Gastroesophageal sphincter (tissue), 3 donors: ENCODE measurements at regions not wholly inside any gene's neighbourhood (a gene's known extent, or its start where the extent isn't known, plus 50 kb on each side); places are given as distances from the start of the nearest gene placed in this dataset.
"Not testable (repeated sequence)": the region's sequence is repeated elsewhere in the genome, so short reads cannot be mapped to it uniquely, and the experiment has no call there.

Experiments used
- EP300 ChIP-seq: sonication (generic); formaldehyde crosslinking; IDR thresholded peaks from one replicate; pipeline ENCODE4 v1.6.1; 2017; ENCODE audit warnings: antibody characterized with exemption, mild to moderate bottlenecking
- POLR2A ChIP-seq, 2 donors: fragments of 450-650 bp; IDR thresholded peaks; one replicate each; pipeline ENCODE4 v1.6.1; 2017; ENCODE audit warnings: antibody characterized with exemption in 2 of 2, mild to moderate bottlenecking in 2 of 2, moderate library complexity in 1 of 2
- POLR2AphosphoS5 ChIP-seq: sonication (generic); formaldehyde crosslinking; IDR thresholded peaks from one replicate; pipeline ENCODE4 v1.6.1; 2017; ENCODE audit warnings: antibody characterized with exemption
- TF ChIP-seq, protein P1 (sequence below), 4 experiments: fragments of 200-600 bp in 2 of 4; fragments of 450-650 bp in 2 of 4; sonication (generic) in 1 of 4; IDR thresholded peaks; one replicate each; pipeline ENCODE4 v1.5.1; 2017 to 2019; ENCODE audit warnings: antibody characterized with exemption in 4 of 4, mild to moderate bottlenecking in 2 of 4, moderate library complexity in 2 of 4

DNA sequence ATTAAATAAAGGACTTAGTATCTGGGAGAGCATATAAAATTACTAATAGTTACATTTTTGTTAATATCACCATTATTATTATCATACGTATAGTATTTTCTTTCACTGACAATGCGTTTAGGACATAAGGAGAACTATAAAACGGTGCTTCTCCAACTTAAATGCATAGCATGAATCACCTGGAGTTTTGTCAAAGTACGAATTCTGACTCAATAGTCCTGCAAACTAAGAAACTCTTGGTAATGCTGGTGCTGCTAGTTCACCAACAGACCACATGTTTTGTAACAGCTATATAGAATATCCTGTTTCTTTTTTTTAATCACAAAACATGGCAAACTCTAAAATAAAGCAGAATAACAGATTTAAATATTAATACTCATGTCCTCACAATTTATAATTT, 116.1 kb upstream of the ZNF717 start:
- TF ChIP-seq, protein P1, sequence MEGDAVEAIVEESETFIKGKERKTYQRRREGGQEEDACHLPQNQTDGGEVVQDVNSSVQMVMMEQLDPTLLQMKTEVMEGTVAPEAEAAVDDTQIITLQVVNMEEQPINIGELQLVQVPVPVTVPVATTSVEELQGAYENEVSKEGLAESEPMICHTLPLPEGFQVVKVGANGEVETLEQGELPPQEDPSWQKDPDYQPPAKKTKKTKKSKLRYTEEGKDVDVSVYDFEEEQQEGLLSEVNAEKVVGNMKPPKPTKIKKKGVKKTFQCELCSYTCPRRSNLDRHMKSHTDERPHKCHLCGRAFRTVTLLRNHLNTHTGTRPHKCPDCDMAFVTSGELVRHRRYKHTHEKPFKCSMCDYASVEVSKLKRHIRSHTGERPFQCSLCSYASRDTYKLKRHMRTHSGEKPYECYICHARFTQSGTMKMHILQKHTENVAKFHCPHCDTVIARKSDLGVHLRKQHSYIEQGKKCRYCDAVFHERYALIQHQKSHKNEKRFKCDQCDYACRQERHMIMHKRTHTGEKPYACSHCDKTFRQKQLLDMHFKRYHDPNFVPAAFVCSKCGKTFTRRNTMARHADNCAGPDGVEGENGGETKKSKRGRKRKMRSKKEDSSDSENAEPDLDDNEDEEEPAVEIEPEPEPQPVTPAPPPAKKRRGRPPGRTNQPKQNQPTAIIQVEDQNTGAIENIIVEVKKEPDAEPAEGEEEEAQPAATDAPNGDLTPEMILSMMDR (IDR thresholded peaks at IDR 0.05) = not testable (repeated sequence)
- not testable (repeated sequence) for TF ChIP-seq POLR2A (IDR thresholded peaks at IDR 0.05); EP300; POLR2AphosphoS5
